Mesothelial cell of epicardium (in vitro differentiated cells): ENCODE measurements at regions not wholly inside any gene's neighbourhood (a gene's known extent, or its start where the extent isn't known, plus 50 kb on each side); places are given as distances from the start of the nearest gene placed in this dataset.

Source experiments
- DNase-seq, 2 experiments: peaks; one replicate each; pipeline ENCODE4 v3.0.0; 2021; ENCODE audit warnings: low spot score in 2 of 2; ENCODE audit not compliant: unreplicated experiment in 2 of 2
- H3K27ac Mint-ChIP-seq: 2 replicates; pipeline ENCODE4 v1.8.0; 2021; ENCODE audit warnings: mixed read lengths
- H3K27me3 Mint-ChIP-seq: 2 replicates; pipeline ENCODE4 v1.8.0; 2021; ENCODE audit warnings: low read depth, mixed read lengths
- H3K36me3 Mint-ChIP-seq: 2 replicates; pipeline ENCODE4 v1.8.0; 2021; ENCODE audit warnings: mixed read lengths
- H3K4me1 Mint-ChIP-seq: 2 replicates; pipeline ENCODE4 v1.8.0; 2021; ENCODE audit warnings: mixed read lengths
- H3K4me3 Mint-ChIP-seq: 2 replicates; pipeline ENCODE4 v1.8.0; 2021; ENCODE audit warnings: mild to moderate bottlenecking, moderate library complexity, mixed read lengths
- H3K9me3 Mint-ChIP-seq: 2 replicates; pipeline ENCODE4 v1.8.0; 2021; ENCODE audit warnings: mixed read lengths
- CTCF ChIP-seq: fragments of 200-600 bp; sonication (generic); IDR thresholded peaks from one replicate; pipeline ENCODE4 v1.5.0; 2021; ENCODE audit warnings: antibody characterized with exemption; ENCODE audit not compliant: unreplicated experiment

- H3K27me3 Mint-ChIP-seq = no peaks in the 10 kb centered on the region
- no peaks in the 10 kb centered on the region for H3K9me3 Mint-ChIP-seq
- H3K4me3 Mint-ChIP-seq = no peak overlapping the region
- no peaks in the 10 kb centered on the region for H3K36me3 Mint-ChIP-seq
- no peak for TF ChIP-seq CTCF
- H3K4me1 Mint-ChIP-seq = peaks cover 9% of the 10 kb centered on the region
- no peak for DNase-seq
- H3K27ac Mint-ChIP-seq = no peak overlapping the region
Measured at GRCh38 chr2:67258831-67259230, 138.3 kb upstream of the ETAA1 start.

- no peaks in the 10 kb centered on the region for H3K27me3 Mint-ChIP-seq
- no peak for TF ChIP-seq CTCF
- H3K36me3 Mint-ChIP-seq = no peaks in the 10 kb centered on the region
- H3K4me1 Mint-ChIP-seq = peaks cover 9% of the 10 kb centered on the region
- H3K9me3 Mint-ChIP-seq = no peaks in the 10 kb centered on the region
- DNase-seq = no peak
- peak overlapping the region; percentile 70 for H3K27ac Mint-ChIP-seq
- H3K4me3 Mint-ChIP-seq = no peak overlapping the region
Measured at GRCh38 chr2:67259556-67260342, 137.4 kb upstream of the ETAA1 start.

- Mint-ChIP-seq H3K27ac (peak overlapping the region; percentile 33), H3K4me1 (peaks cover 9% of the 10 kb centered on the region), H3K9me3 (no peaks in the 10 kb centered on the region), H3K4me3 (no peak overlapping the region), H3K36me3 (no peaks in the 10 kb centered on the region), H3K27me3 (no peaks in the 10 kb centered on the region)
- DNase-seq = no peak
- no peak for TF ChIP-seq CTCF
Measured at GRCh38 chr2:67260343-67261277, 136.5 kb upstream of the ETAA1 start.

GRCh38 chr2:67267241-67267640 is 129.9 kb upstream of the ETAA1 start:
- no peaks in the 10 kb centered on the region for H3K27me3 Mint-ChIP-seq
- TF ChIP-seq CTCF = no peak
- no peaks in the 10 kb centered on the region for H3K9me3 Mint-ChIP-seq
- no peak for DNase-seq
- H3K36me3 Mint-ChIP-seq = no peaks in the 10 kb centered on the region
- H3K27ac Mint-ChIP-seq = no peak overlapping the region
- H3K4me1 Mint-ChIP-seq = peaks cover under 1% of the 10 kb centered on the region
- H3K4me3 Mint-ChIP-seq = no peak overlapping the region

GRCh38 chr2:67268797-67269196 is 128.3 kb upstream of the ETAA1 start:
- no peak overlapping the region for H3K4me3 Mint-ChIP-seq
- no peak overlapping the region for H3K27ac Mint-ChIP-seq
- H3K4me1 Mint-ChIP-seq = peaks cover 7% of the 10 kb centered on the region
- no peaks in the 10 kb centered on the region for H3K27me3 Mint-ChIP-seq
- no peak for TF ChIP-seq CTCF
- DNase-seq = no peak
- no peaks in the 10 kb centered on the region for H3K36me3 Mint-ChIP-seq
- no peaks in the 10 kb centered on the region for H3K9me3 Mint-ChIP-seq
